H9 (cell line): ENCODE measurements at regions not wholly inside any gene's neighbourhood (a gene's known extent, or its start where the extent isn't known, plus 50 kb on each side); places are given as distances from the start of the nearest gene placed in this dataset.

Source experiments
- DNase-seq: peaks from one replicate; pipeline ENCODE4 v3.0.0-alpha.2; 2017
- H2AFZ ChIP-seq: one replicate; pipeline ENCODE4 v1.6.1; 2013; ENCODE audit warnings: mild to moderate bottlenecking, low read length, control low read depth, moderate library complexity
- H2AK5ac ChIP-seq: 2 replicates; pipeline ENCODE4 v1.6.1; 2013; ENCODE audit warnings: low read length, control low read depth, mixed read lengths; ENCODE audit not compliant: insufficient read length
- H2BK120ac ChIP-seq: one replicate; pipeline ENCODE4 v1.6.1; 2013; ENCODE audit warnings: low read depth, mild to moderate bottlenecking, low read length, control low read depth, inconsistent platforms; ENCODE audit not compliant: poor library complexity, severe bottlenecking
- H2BK12ac ChIP-seq: 2 replicates; pipeline ENCODE4 v1.6.1; 2013; ENCODE audit warnings: low read length, control low read depth, mixed read lengths, low read depth; ENCODE audit not compliant: insufficient read length
- H2BK15ac ChIP-seq: 2 replicates; pipeline ENCODE4 v1.6.1; 2013; ENCODE audit warnings: low read depth, low read length, control low read depth
- H2BK20ac ChIP-seq: one replicate; pipeline ENCODE4 v1.6.1; 2013; ENCODE audit warnings: low read depth, mild to moderate bottlenecking, low read length, control low read depth, inconsistent platforms; ENCODE audit not compliant: poor library complexity, severe bottlenecking
- H2BK5ac ChIP-seq: 2 replicates; pipeline ENCODE4 v1.6.1; 2013; ENCODE audit warnings: low read length, control low read depth, mixed read lengths; ENCODE audit not compliant: insufficient read length
- H3K14ac ChIP-seq: 2 replicates; pipeline ENCODE4 v1.6.1; 2013; ENCODE audit warnings: low read length, control low read depth; ENCODE audit not compliant: insufficient read depth
- H3K18ac ChIP-seq: 2 replicates; pipeline ENCODE4 v1.6.1; 2013; ENCODE audit warnings: low read depth, mild to moderate bottlenecking, mixed read lengths, low read length, control low read depth; ENCODE audit not compliant: insufficient read length
- H3K23ac ChIP-seq: 2 replicates; pipeline ENCODE4 v1.6.1; 2013; ENCODE audit warnings: low read length, control low read depth, mixed read lengths, low read depth; ENCODE audit not compliant: insufficient read length
- H3K23me2 ChIP-seq: 2 replicates; pipeline ENCODE4 v1.6.1; 2013; ENCODE audit warnings: low read depth, mild to moderate bottlenecking, mixed read lengths, low read length, control low read depth; ENCODE audit not compliant: insufficient read length, poor library complexity, severe bottlenecking
- H3K27ac ChIP-seq: 2 replicates; pipeline ENCODE4 v1.5.1; 2013; ENCODE audit warnings: low read length, control low read depth, mixed read lengths, low read depth; ENCODE audit not compliant: insufficient read length
- H3K27me3 ChIP-seq: 2 replicates; pipeline ENCODE4 v1.6.1; 2013; ENCODE audit warnings: low read length, control low read depth, inconsistent platforms; ENCODE audit not compliant: insufficient read depth
- H3K4ac ChIP-seq: 2 replicates; pipeline ENCODE4 v1.6.1; 2013; ENCODE audit warnings: low read depth, mild to moderate bottlenecking, control low read depth, inconsistent platforms, low read length, moderate library complexity
- H3K4me1 ChIP-seq: 2 replicates; pipeline ENCODE4 v1.6.1; 2013; ENCODE audit warnings: low read length, control low read depth, inconsistent platforms; ENCODE audit not compliant: insufficient read depth
- H3K4me2 ChIP-seq: 2 replicates; pipeline ENCODE4 v1.6.1; 2013; ENCODE audit warnings: low read length, control low read depth, mixed read lengths; ENCODE audit not compliant: insufficient read length, insufficient read depth
- H3K56ac ChIP-seq: 2 replicates; pipeline ENCODE4 v1.6.1; 2013; ENCODE audit warnings: low read depth, mild to moderate bottlenecking, mixed read lengths, low read length, control low read depth; ENCODE audit not compliant: insufficient read length
- H3K79me1 ChIP-seq: 2 replicates; pipeline ENCODE4 v1.6.1; 2013; ENCODE audit warnings: low read depth, mild to moderate bottlenecking, moderate library complexity, low read length, control low read depth, inconsistent platforms; ENCODE audit not compliant: insufficient read depth, poor library complexity, severe bottlenecking
- H3K79me2 ChIP-seq: 2 replicates; pipeline ENCODE4 v1.6.1; 2013; ENCODE audit warnings: low read length, control low read depth, inconsistent platforms; ENCODE audit not compliant: insufficient read depth
- H3K9ac ChIP-seq: 2 replicates; pipeline ENCODE4 v1.6.1; 2013; ENCODE audit warnings: low read length, control low read depth, mixed read lengths; ENCODE audit not compliant: insufficient read length; ENCODE audit errors: extremely low read depth
- H3K9me3 ChIP-seq: one replicate; pipeline ENCODE4 v1.6.1; 2013; ENCODE audit warnings: low read depth, low read length, inconsistent platforms; ENCODE audit not compliant: control insufficient read depth
- H3T11ph ChIP-seq: one replicate; pipeline ENCODE4 v1.6.1; 2013; ENCODE audit warnings: mild to moderate bottlenecking, low read length, control low read depth, inconsistent platforms
- H4K20me1 ChIP-seq: one replicate; pipeline ENCODE4 v1.6.1; 2013; ENCODE audit not compliant: control insufficient read depth, insufficient read length, insufficient read depth
- H4K5ac ChIP-seq: 2 replicates; pipeline ENCODE4 v1.6.1; 2013; ENCODE audit warnings: low read depth, mild to moderate bottlenecking, mixed read lengths, low read length, control low read depth; ENCODE audit not compliant: insufficient read length
- H4K8ac ChIP-seq: replicated peaks from 2 replicates; pipeline ENCODE4 v1.6.1; 2013; ENCODE audit warnings: low read length, control low read depth, mixed read lengths, low read depth; ENCODE audit not compliant: insufficient read length
- H4K91ac ChIP-seq: 2 replicates; pipeline ENCODE4 v1.6.1; 2013; ENCODE audit warnings: low read depth, mild to moderate bottlenecking, moderate library complexity, mixed read lengths, low read length, control low read depth; ENCODE audit not compliant: insufficient read length
- H3K27ac Mint-ChIP-seq, 3 experiments: 2 replicates in 2 of 3; 3 replicates in 1 of 3; pipeline ENCODE4 v1.8.0; 2020 to 2021; ENCODE audit warnings: mixed read lengths in 3 of 3, mild to moderate bottlenecking in 1 of 3, moderate library complexity in 1 of 3
- H3K27me3 Mint-ChIP-seq: 2 replicates; pipeline ENCODE4 v1.8.0; 2021; ENCODE audit warnings: low read depth, mild to moderate bottlenecking, moderate library complexity, mixed read lengths
- H3K36me3 Mint-ChIP-seq, 3 experiments: 2 replicates in 2 of 3; 3 replicates in 1 of 3; pipeline ENCODE4 v1.8.0; 2020 to 2021; ENCODE audit warnings: low read depth in 3 of 3, mixed read lengths in 3 of 3; ENCODE audit not compliant: insufficient read depth in 1 of 3
- H3K4me1 Mint-ChIP-seq, 2 experiments: 2 replicates each; pipeline ENCODE4 v1.8.0; 2020; ENCODE audit warnings: mixed read lengths in 2 of 2
- H3K4me3 Mint-ChIP-seq, 2 experiments: 2 replicates in 1 of 2; 3 replicates in 1 of 2; pipeline ENCODE4 v1.8.0; 2020 to 2021; ENCODE audit warnings: mild to moderate bottlenecking in 2 of 2, mixed read lengths in 2 of 2, moderate library complexity in 1 of 2
- H3K9me3 Mint-ChIP-seq, 2 experiments: 2 replicates in 1 of 2; 3 replicates in 1 of 2; pipeline ENCODE4 v1.8.0; 2020; ENCODE audit warnings: mild to moderate bottlenecking in 2 of 2, mixed read lengths in 2 of 2, moderate library complexity in 1 of 2
- CTCF ChIP-seq: fragments of 200-600 bp; sonication (generic); conservative IDR thresholded peaks from 3 replicates; pipeline ENCODE4 v1.8.0; 2021; ENCODE audit warnings: antibody characterized with exemption, mild to moderate bottlenecking
- WGBS: extraction: QIAGEN DNeasy Blood & Tissue Kit; methylation state at CpG from one replicate; pipeline ENCODE4 v1.1.7; 2013; ENCODE audit warnings: missing lambda C conversion rate, low lambda C conversion rate, mixed read lengths; ENCODE audit not compliant: insufficient read length; ENCODE audit errors: extremely low coverage; 5-methylcytosine and 5-hydroxymethylcytosine counted together

- TF ChIP-seq CTCF, result no peak
- H4K8ac ChIP-seq, result no peak overlapping the region
- H3K23ac ChIP-seq, result no peak overlapping the region
- H4K20me1 ChIP-seq, result no peaks in the 10 kb centered on the region
- no peak overlapping the region for H2BK15ac ChIP-seq
- H2BK20ac ChIP-seq, result no peak overlapping the region
- no peak for DNase-seq
- H3K79me2 ChIP-seq, result no peaks in the 10 kb centered on the region
- no peaks in the 10 kb centered on the region for H3K9me3 Mint-ChIP-seq
- H3T11ph ChIP-seq, result no peak overlapping the region
- H3K4ac ChIP-seq, result no peak overlapping the region
- H3K23me2 ChIP-seq, result no peaks in the 10 kb centered on the region
- H3K4me1 Mint-ChIP-seq, result peaks cover 54 to 75% of the 10 kb centered on the region in 2 experiments
- H3K4me1 ChIP-seq, result peaks cover 9% of the 10 kb centered on the region; the same call in 1 of the 2 replicates
- WGBS, result no CpG with 5 or more reads among the region's 7 CpGs
- H4K91ac ChIP-seq, result no peak overlapping the region
- no peak overlapping the region for H2BK12ac ChIP-seq
- no peaks in the 10 kb centered on the region for H3K79me1 ChIP-seq
- no peak overlapping the region for H3K18ac ChIP-seq
- H3K27me3 Mint-ChIP-seq, result peaks cover 11% of the 10 kb centered on the region
- no peak overlapping the region for H3K56ac ChIP-seq
- no peak overlapping the region for H3K14ac ChIP-seq
- no peak overlapping the region for H4K5ac ChIP-seq
- H3K27me3 ChIP-seq, result no peaks in the 10 kb centered on the region
- H3K27ac Mint-ChIP-seq, result no peak overlapping the region
- no peak overlapping the region for H2AK5ac ChIP-seq
- no peak overlapping the region for H2BK5ac ChIP-seq
- no peaks in the 10 kb centered on the region; a peak in 1 of 7 replicates for H3K36me3 Mint-ChIP-seq
- H3K9ac ChIP-seq, result no peak overlapping the region
- no peak overlapping the region for H3K4me2 ChIP-seq
- H3K9me3 ChIP-seq, result no peaks in the 10 kb centered on the region
- no peak overlapping the region for H3K4me3 Mint-ChIP-seq
- no peak overlapping the region for H2AFZ ChIP-seq
- H2BK120ac ChIP-seq, result no peak overlapping the region
- no peak overlapping the region for H3K27ac ChIP-seq
Measured at GRCh38 chr11:113567097-113567496, 91.9 kb upstream of the DRD2 start.
